Activated CD8-positive, alpha-beta T cell treated with anti-CD3 and anti-CD28 coated beads for 36 hours (primary cell): ENCODE measurements at regions not wholly inside any gene's neighbourhood (a gene's known extent, or its start where the extent isn't known, plus 50 kb on each side); places are given as distances from the start of the nearest gene placed in this dataset. TPM values are rescaled to one million over a fixed set of nuclear protein-coding genes. Genes with fewer than 3 reads are reported as not detected.

Experiments
- ATAC-seq: fragments of 200-7000 bp; cut with Tn5 transposase; one replicate; pipeline ENCODE4 v1.10.0; 2021; ENCODE audit warnings: mild to moderate bottlenecking, moderate library complexity
- CTCF ChIA-PET: fragments of 350-600 bp; sonication (Branson Sonifier 250); formaldehyde crosslinking; loops from one replicate; lab custom pipeline; 2021; ENCODE audit warnings: antibody characterized with exemption; lab: Charles Lee
- POLR2A ChIA-PET: fragments of 350-600 bp; sonication (Branson Sonifier 250); formaldehyde crosslinking; loops from one replicate; lab custom pipeline; 2021; ENCODE audit warnings: antibody characterized with exemption; lab: Charles Lee
- DNase-seq: peaks from one replicate; pipeline ENCODE4 v3.0.0-alpha.2; 2020
- H3K27ac Mint-ChIP-seq: one replicate; pipeline ENCODE4 v1.8.0; 2021; ENCODE audit warnings: mild to moderate bottlenecking, mixed read lengths
- H3K27me3 Mint-ChIP-seq: one replicate; pipeline ENCODE4 v1.8.0; 2021; ENCODE audit warnings: mixed read lengths
- H3K36me3 Mint-ChIP-seq: one replicate; pipeline ENCODE4 v1.8.0; 2021; ENCODE audit warnings: low read depth, mixed read lengths
- H3K4me1 Mint-ChIP-seq: one replicate; pipeline ENCODE4 v1.8.0; 2021; ENCODE audit warnings: low read depth, mixed read lengths
- H3K4me3 Mint-ChIP-seq: one replicate; pipeline ENCODE4 v1.8.0; 2021; ENCODE audit warnings: mild to moderate bottlenecking, moderate library complexity, mixed read lengths
- H3K9me3 Mint-ChIP-seq: one replicate; pipeline ENCODE4 v1.8.0; 2021; ENCODE audit warnings: mixed read lengths
- CTCF ChIP-seq: fragments of 200-600 bp; IDR thresholded peaks from one replicate; pipeline ENCODE4 v1.8.0; 2022; ENCODE audit warnings: antibody characterized with exemption, mild to moderate bottlenecking
- intact Hi-C: fragments of 100-400 bp; cut with micrococcal nuclease; formaldehyde crosslinking; loops from one replicate; pipeline ENCODE4 v1.10.0; 2022
- microRNA-seq: library from miRNA; unstranded; fragments of <30 nt; microRNA quantifications from one replicate; pipeline ENCODE4 v1.2.0, GENCODE V29; 2022; ENCODE audit warnings: borderline microRNAs expressed, borderline replicate concordance

GRCh38 chr3:96756516-96756915 is 57.9 kb upstream of the EPHA6 start:
- no peak for ATAC-seq
- Mint-ChIP-seq H3K4me1 (no peaks in the 10 kb centered on the region), H3K4me3 (no peak overlapping the region), H3K27me3 (no peaks in the 10 kb centered on the region), H3K27ac (no peak overlapping the region), H3K36me3 (no peaks in the 10 kb centered on the region), H3K9me3 (no peaks in the 10 kb centered on the region)
- DNase-seq, result no peak
- ChIA-PET CTCF (no interaction called here), POLR2A (no interaction called here)
- intact Hi-C loops, result no loop called here
- TF ChIP-seq CTCF, result no peak

GRCh38 chr3:96760956-96761355 is 53.4 kb upstream of the EPHA6 start:
- TF ChIP-seq CTCF, result no peak
- no peak overlapping the region for H3K4me3 Mint-ChIP-seq

More at GRCh38 chr3:96760956-96761355, 53.4 kb upstream of the EPHA6 start:
- H3K9me3 Mint-ChIP-seq, result peaks cover 9% of the 10 kb centered on the region
- intact Hi-C loops, result no loop called here
- H3K4me1 Mint-ChIP-seq, result no peaks in the 10 kb centered on the region
- no peaks in the 10 kb centered on the region for H3K27me3 Mint-ChIP-seq
- no peaks in the 10 kb centered on the region for H3K36me3 Mint-ChIP-seq
- ChIA-PET POLR2A (no interaction called here), CTCF (no interaction called here)
- no peak overlapping the region for H3K27ac Mint-ChIP-seq
- DNase-seq (no peak), ATAC-seq (no peak)

Small RNA genes lying in the stretch of these regions (microRNA-seq; reads per million reads assigned to microRNA genes)
- gene MIR8060, result not detected
